Mesenchymal stem cell (in vitro differentiated cells and primary cell): ENCODE measurements at regions not wholly inside any gene's neighbourhood (a gene's known extent, or its start where the extent isn't known, plus 50 kb on each side); places are given as distances from the start of the nearest gene placed in this dataset.

Experiments
- DNase-seq: peaks from one replicate; pipeline ENCODE4 v3.0.0-alpha.2; 2013
- H2AFZ ChIP-seq: one replicate; pipeline ENCODE4 v1.6.1; 2013; ENCODE audit warnings: low read depth, mild to moderate bottlenecking, control low read depth, inconsistent platforms, low read length, moderate library complexity
- H2AK5ac ChIP-seq: 2 replicates; pipeline ENCODE4 v1.6.1; 2013; ENCODE audit warnings: low read length, moderate library complexity, mild to moderate bottlenecking, inconsistent platforms; ENCODE audit not compliant: severe bottlenecking
- H2BK120ac ChIP-seq: one replicate; pipeline ENCODE4 v1.6.1; 2013; ENCODE audit warnings: low read depth, mild to moderate bottlenecking, inconsistent platforms, low read length, moderate library complexity
- H2BK12ac ChIP-seq, 2 experiments: one replicate each; pipeline ENCODE4 v1.6.1; 2013; ENCODE audit warnings: inconsistent platforms in 2 of 2, low read length in 2 of 2, mild to moderate bottlenecking in 2 of 2, moderate library complexity in 2 of 2, control low read depth in 1 of 2
- H2BK15ac ChIP-seq: one replicate; pipeline ENCODE4 v1.6.1; 2013; ENCODE audit warnings: mild to moderate bottlenecking, low read depth, inconsistent platforms; ENCODE audit not compliant: poor library complexity, severe bottlenecking
- H2BK5ac ChIP-seq: 2 replicates; pipeline ENCODE4 v1.6.1; 2013; ENCODE audit warnings: low read depth, mild to moderate bottlenecking, low read length, control low read depth, inconsistent platforms; ENCODE audit not compliant: poor library complexity, severe bottlenecking
- H3K14ac ChIP-seq, 2 experiments: one replicate each; pipeline ENCODE4 v1.6.1; 2013; ENCODE audit warnings: inconsistent platforms in 2 of 2, low read length in 2 of 2, control low read depth in 1 of 2, mild to moderate bottlenecking in 1 of 2, moderate library complexity in 1 of 2
- H3K18ac ChIP-seq, 2 experiments: one replicate each; pipeline ENCODE4 v1.6.1; 2013; ENCODE audit warnings: inconsistent platforms in 2 of 2, low read length in 2 of 2, control low read depth in 1 of 2, low read depth in 1 of 2, mild to moderate bottlenecking in 1 of 2
- H3K23ac ChIP-seq, 2 experiments: one replicate each; pipeline ENCODE4 v1.6.1; 2013; ENCODE audit warnings: inconsistent platforms in 2 of 2, low read length in 2 of 2, mild to moderate bottlenecking in 2 of 2, moderate library complexity in 2 of 2, control low read depth in 1 of 2
- H3K27ac ChIP-seq: 2 replicates; pipeline ENCODE4 v1.5.1; 2013; ENCODE audit warnings: mild to moderate bottlenecking, moderate library complexity, low read length, control low read depth, inconsistent platforms; ENCODE audit not compliant: poor library complexity, severe bottlenecking
- H3K27me3 ChIP-seq, 2 experiments: 2 replicates each; pipeline versions ENCODE4 v1.6.1 to v1.7.0; 2013; ENCODE audit warnings: low read length in 2 of 2, mild to moderate bottlenecking in 2 of 2, moderate library complexity in 2 of 2, control low read depth in 1 of 2, inconsistent platforms in 1 of 2; ENCODE audit not compliant: control insufficient read depth in 1 of 2, insufficient read depth in 1 of 2
- H3K36me3 ChIP-seq, 2 experiments: 2 replicates each; pipeline versions ENCODE4 v1.6.1 to v1.7.0; 2013; ENCODE audit warnings: low read length in 2 of 2, control low read depth in 1 of 2, inconsistent platforms in 1 of 2, low read depth in 1 of 2, mild to moderate bottlenecking in 1 of 2; ENCODE audit not compliant: insufficient read depth in 2 of 2, control insufficient read depth in 1 of 2
- H3K4ac ChIP-seq, 2 experiments: one replicate each; pipeline ENCODE4 v1.6.1; 2013; ENCODE audit warnings: inconsistent platforms in 2 of 2, low read length in 2 of 2, mild to moderate bottlenecking in 2 of 2, moderate library complexity in 2 of 2, control low read depth in 1 of 2, low read depth in 1 of 2
- H3K4me1 ChIP-seq: 2 replicates; pipeline ENCODE4 v1.6.1; 2013; ENCODE audit warnings: low read depth, low read length, control low read depth; ENCODE audit not compliant: control insufficient read depth, insufficient read depth
- H3K4me2 ChIP-seq: 2 replicates; pipeline ENCODE4 v1.6.1; 2013; ENCODE audit warnings: low read length, mild to moderate bottlenecking, inconsistent platforms; ENCODE audit not compliant: poor library complexity, severe bottlenecking
- H3K4me3 ChIP-seq, 2 experiments: 2 replicates each; pipeline versions ENCODE4 v1.5.1 to v1.7.0; 2013; ENCODE audit warnings: low read length in 2 of 2, mild to moderate bottlenecking in 2 of 2, control low read depth in 1 of 2, low read depth in 1 of 2; ENCODE audit not compliant: insufficient read depth in 1 of 2
- H3K79me1 ChIP-seq: replicated peaks from 2 replicates; pipeline ENCODE4 v1.6.1; 2013; ENCODE audit warnings: mild to moderate bottlenecking, control low read depth, low read length, inconsistent platforms; ENCODE audit not compliant: poor library complexity, severe bottlenecking
- H3K9ac ChIP-seq: 2 replicates; pipeline ENCODE4 v1.7.0; 2013; ENCODE audit warnings: mild to moderate bottlenecking, low read length, moderate library complexity
- H3K9me3 ChIP-seq: 2 replicates; pipeline ENCODE4 v1.7.0; 2013; ENCODE audit warnings: mild to moderate bottlenecking, low read length; ENCODE audit not compliant: control insufficient read depth
- H4K8ac ChIP-seq: one replicate; pipeline ENCODE4 v1.6.1; 2013; ENCODE audit warnings: inconsistent platforms, mild to moderate bottlenecking, low read length, moderate library complexity
- H4K91ac ChIP-seq: one replicate; pipeline ENCODE4 v1.6.1; 2013; ENCODE audit warnings: mild to moderate bottlenecking, low read length, inconsistent platforms
- WGBS: methylation state at CpG from one replicate; pipeline ENCODE4 v1.1.7; 2013; ENCODE audit warnings: mixed read lengths; 5-methylcytosine and 5-hydroxymethylcytosine counted together

DNA sequence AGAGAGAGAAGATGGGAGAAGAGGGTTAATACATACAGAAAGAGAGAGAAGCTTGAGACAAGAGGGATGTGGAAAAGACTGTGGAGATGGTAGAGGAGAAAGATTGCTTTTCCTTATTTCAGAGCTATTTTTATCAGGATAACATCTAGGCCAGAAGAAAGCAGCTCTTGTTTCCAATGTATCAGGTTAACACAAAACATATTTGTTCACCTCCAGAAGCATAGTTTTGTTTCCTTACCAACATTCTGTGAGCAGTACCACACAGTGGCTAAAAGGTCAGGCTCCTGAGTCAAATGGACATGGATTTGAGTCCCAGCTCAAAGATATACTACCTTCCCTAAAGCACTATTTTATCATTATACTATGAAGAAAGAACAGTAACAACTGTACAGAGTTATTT, 185.5 kb downstream of the DUSP10 start:
- Histone ChIP-seq H3K27ac (no peak overlapping the region), H3K23ac (no peak overlapping the region), H3K4ac (no peak overlapping the region), H3K4me2 (no peak overlapping the region), H3K14ac (no peak overlapping the region), H3K9me3 (no peaks in the 10 kb centered on the region), H2BK120ac (no peak overlapping the region), H2BK5ac (no peak overlapping the region), H3K27me3 (no peaks in the 10 kb centered on the region), H2AFZ (no peak overlapping the region), H3K4me3 (no peak overlapping the region), H3K18ac (no peak overlapping the region), H2BK15ac (no peak overlapping the region), H2AK5ac (no peak overlapping the region), H3K9ac (no peak overlapping the region), H3K4me1 (no peaks in the 10 kb centered on the region), H4K91ac (no peak overlapping the region), H2BK12ac (peak overlapping the region in 1 of 2 experiments; percentile 9), H3K36me3 (no peaks in the 10 kb centered on the region), H4K8ac (no peak overlapping the region), H3K79me1 (no peaks in the 10 kb centered on the region)
- DNase-seq = no peak

DNA sequence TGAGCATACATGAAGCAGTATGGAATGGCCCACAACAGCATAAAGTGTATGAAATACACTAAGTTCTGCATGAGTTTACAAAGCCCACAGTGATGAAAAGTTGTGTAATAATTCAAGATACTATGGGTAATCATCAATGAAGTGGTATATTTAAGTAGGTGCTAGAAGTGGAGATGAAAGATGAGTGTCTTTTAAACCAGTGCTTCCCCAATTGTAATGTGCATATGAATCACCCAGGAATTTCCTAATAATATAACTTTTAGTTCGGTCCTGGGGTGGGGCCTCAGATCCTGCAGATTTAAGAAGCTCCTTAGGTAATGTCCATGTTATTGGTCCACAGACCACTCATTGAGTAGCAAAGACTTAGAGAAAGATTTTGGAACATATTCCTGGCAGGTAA, 184.9 kb downstream of the DUSP10 start:
- no peaks in the 10 kb centered on the region for H3K27me3 ChIP-seq
- H3K79me1 ChIP-seq = no peaks in the 10 kb centered on the region
- no peaks in the 10 kb centered on the region for H3K36me3 ChIP-seq
- no peak overlapping the region for H3K27ac ChIP-seq
- WGBS = 89% methylated on average over 1 of the region's 1 CpG
- no peak overlapping the region for H3K4ac ChIP-seq
- no peak overlapping the region for H2AFZ ChIP-seq
- H3K4me1 ChIP-seq = no peaks in the 10 kb centered on the region
- H3K18ac ChIP-seq = no peak overlapping the region
- DNase-seq = no peak
- H2AK5ac ChIP-seq = no peak overlapping the region
- no peak overlapping the region for H3K4me3 ChIP-seq
- no peak overlapping the region for H2BK5ac ChIP-seq
- no peak overlapping the region for H3K23ac ChIP-seq
- H2BK120ac ChIP-seq = no peak overlapping the region
- no peak overlapping the region for H4K91ac ChIP-seq
- H3K14ac ChIP-seq = no peak overlapping the region
- H3K9ac ChIP-seq = no peak overlapping the region
- no peak overlapping the region for H2BK15ac ChIP-seq
- H3K9me3 ChIP-seq = no peaks in the 10 kb centered on the region
- no peak overlapping the region for H4K8ac ChIP-seq
- no peak overlapping the region for H2BK12ac ChIP-seq
- no peak overlapping the region for H3K4me2 ChIP-seq

DNA sequence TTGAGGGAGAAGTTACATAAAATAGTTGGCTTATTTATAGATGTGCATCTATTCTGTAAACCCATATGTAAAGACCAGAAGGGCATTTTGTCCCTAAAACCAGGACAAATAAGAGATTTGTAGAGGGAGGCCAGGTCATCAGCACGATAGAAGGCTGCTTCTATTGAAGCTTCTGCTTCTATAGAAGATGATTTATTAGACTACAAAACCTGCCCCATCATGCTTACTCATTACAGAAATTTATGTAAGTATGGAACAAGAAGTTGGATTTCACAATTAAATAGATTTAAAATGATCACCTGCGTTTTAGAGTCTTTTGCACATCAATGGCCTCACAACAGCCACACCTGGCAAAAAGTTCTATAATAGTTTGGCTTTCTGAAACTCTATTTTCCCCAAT, 183.5 kb downstream of the DUSP10 start:
- no peaks in the 10 kb centered on the region for H3K27me3 ChIP-seq
- no peak overlapping the region for H4K91ac ChIP-seq
- no peak overlapping the region for H3K4me2 ChIP-seq
- no peak overlapping the region for H3K14ac ChIP-seq
- H2BK12ac ChIP-seq = no peak overlapping the region
- H3K9ac ChIP-seq = no peak overlapping the region
- no peak overlapping the region for H2AK5ac ChIP-seq
- H2AFZ ChIP-seq = no peak overlapping the region
- no peak overlapping the region for H2BK120ac ChIP-seq
- WGBS = 94% methylated on average over 1 of the region's 2 CpGs
- no peak overlapping the region for H3K23ac ChIP-seq
- H3K9me3 ChIP-seq = no peaks in the 10 kb centered on the region
- no peak overlapping the region for H2BK15ac ChIP-seq
- no peak overlapping the region for H3K4ac ChIP-seq
- no peaks in the 10 kb centered on the region for H3K4me1 ChIP-seq
- no peak overlapping the region for H3K18ac ChIP-seq
- no peak overlapping the region for H3K4me3 ChIP-seq
- no peak overlapping the region for H2BK5ac ChIP-seq
- H3K79me1 ChIP-seq = no peaks in the 10 kb centered on the region
- no peak overlapping the region for H3K27ac ChIP-seq
- no peaks in the 10 kb centered on the region for H3K36me3 ChIP-seq
- H4K8ac ChIP-seq = no peak overlapping the region
- no peak for DNase-seq

DNA sequence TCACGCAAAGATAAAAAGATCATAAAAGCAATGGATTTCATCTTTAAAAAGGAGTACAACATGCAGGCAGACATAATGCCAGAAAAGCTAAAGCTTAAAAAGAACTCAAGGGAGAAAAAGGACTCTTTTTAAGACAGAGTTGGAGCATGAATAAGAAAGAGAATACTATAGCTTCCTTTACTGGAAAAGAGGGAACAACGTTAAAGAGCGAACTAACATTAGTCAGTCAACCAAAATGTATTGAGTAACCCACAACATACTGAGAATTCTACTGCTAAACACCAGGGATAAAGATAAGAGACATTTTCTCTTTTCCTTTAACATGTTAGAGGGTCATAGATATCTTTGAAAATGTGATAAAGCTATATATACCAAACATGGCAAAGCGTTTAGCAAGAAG, 182.0 kb downstream of the DUSP10 start:
- H2BK12ac ChIP-seq = no peak overlapping the region
- H2BK15ac ChIP-seq = no peak overlapping the region
- no peak overlapping the region for H2AK5ac ChIP-seq
- H4K8ac ChIP-seq = no peak overlapping the region
- H4K91ac ChIP-seq = no peak overlapping the region
- H2BK120ac ChIP-seq = no peak overlapping the region
- 100% methylated on average over 1 of the region's 4 CpGs for WGBS
- no peak overlapping the region for H3K9ac ChIP-seq
- no peak overlapping the region for H3K23ac ChIP-seq
- H3K4me1 ChIP-seq = peaks cover 1% of the 10 kb centered on the region
- H3K4me3 ChIP-seq = no peak overlapping the region
- no peak overlapping the region for H2BK5ac ChIP-seq
- no peak overlapping the region for H3K4me2 ChIP-seq
- no peaks in the 10 kb centered on the region for H3K27me3 ChIP-seq
- H3K79me1 ChIP-seq = no peaks in the 10 kb centered on the region
- H3K9me3 ChIP-seq = no peaks in the 10 kb centered on the region
- H2AFZ ChIP-seq = no peak overlapping the region
- no peaks in the 10 kb centered on the region for H3K36me3 ChIP-seq
- no peak for DNase-seq
- H3K4ac ChIP-seq = no peak overlapping the region
- H3K14ac ChIP-seq = no peak overlapping the region
- H3K27ac ChIP-seq = no peak overlapping the region
- H3K18ac ChIP-seq = no peak overlapping the region
